GM21447 (cell line): ENCODE measurements at regions not wholly inside any gene's neighbourhood (a gene's known extent, or its start where the extent isn't known, plus 50 kb on each side); places are given as distances from the start of the nearest gene placed in this dataset.
"Not testable (repeated sequence)": the region's sequence is repeated elsewhere in the genome, so short reads cannot be mapped to it uniquely, and the experiment has no call there.

ENCODE experiments used
- ATAC-seq: cut with Tn5 transposase; IDR thresholded peaks from one replicate; pipeline ENCODE4 v1.9.1; 2021; ENCODE audit not compliant: unreplicated experiment

DNA sequence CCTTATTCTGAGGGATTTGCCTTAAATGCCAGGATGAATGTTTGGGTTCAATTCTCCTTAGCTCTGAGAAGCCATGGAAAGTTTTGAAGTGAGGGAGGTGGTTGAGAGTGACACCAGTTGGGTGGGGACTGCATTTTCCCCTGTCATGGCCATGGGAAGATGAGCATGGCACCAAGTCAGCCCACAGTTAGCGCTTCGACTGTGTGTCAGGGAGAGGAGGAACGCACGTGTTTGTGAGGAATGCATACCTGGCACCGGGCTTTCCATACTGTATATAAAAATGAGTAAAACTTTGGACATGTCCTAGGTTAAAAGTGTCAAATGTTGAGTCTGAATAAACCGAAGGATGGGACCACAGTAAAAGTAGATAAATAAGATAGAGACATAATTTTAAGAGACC lies 187.5 kb upstream of the KL start:
- ATAC-seq = no peak

DNA sequence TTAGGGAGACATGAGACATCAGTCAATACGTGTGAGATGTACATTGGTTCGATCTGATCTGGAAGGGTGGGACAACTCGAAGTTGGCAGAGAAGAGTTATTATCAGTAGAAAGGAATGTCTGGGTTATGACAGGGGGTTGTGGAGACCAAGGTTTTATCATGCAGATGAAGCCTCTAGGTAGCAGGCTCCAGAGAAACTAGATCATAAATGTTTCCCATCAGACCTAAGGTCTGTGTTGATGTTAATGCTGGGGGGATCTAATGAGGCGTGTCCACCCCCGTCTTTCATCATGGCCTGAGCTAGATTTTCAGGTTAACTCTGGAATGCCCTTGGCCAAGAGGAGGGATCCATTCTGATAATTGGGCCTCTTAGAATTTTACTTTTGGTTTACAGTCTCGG lies 187.0 kb upstream of the KL start:
- ATAC-seq = no peak

DNA sequence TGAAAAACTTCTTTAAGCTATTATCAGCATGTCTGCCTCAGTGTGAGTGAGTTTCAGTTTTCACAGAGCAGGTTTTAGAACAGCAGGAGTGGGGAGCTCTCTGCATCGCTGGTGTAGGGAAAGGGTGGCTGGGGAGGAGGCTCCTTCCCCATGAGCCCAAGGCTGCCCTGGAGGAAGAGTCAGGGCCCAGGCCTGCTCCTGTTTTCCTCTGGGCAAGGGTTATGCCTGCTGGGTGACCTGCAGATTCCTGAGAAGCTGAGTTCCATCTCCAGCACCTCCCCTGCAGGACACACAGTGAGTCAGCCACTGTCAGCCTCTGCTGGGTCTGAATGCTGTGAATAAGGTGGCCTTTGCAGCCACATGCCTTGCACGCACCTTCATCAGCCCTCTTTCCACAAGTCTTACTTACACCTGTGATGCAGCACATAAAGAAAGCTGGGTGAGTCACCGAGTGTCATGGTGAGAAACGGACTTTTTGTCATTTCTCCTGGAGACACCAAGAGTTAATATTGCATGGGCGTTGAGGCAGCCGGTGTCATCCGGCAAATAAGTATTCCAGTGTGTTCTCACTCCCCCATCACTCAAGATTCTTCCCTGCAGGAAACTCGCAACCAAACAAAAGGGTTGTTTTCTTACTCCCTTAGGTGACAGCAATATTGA lies 186.4 kb upstream of the KL start:
- ATAC-seq = no peak

DNA sequence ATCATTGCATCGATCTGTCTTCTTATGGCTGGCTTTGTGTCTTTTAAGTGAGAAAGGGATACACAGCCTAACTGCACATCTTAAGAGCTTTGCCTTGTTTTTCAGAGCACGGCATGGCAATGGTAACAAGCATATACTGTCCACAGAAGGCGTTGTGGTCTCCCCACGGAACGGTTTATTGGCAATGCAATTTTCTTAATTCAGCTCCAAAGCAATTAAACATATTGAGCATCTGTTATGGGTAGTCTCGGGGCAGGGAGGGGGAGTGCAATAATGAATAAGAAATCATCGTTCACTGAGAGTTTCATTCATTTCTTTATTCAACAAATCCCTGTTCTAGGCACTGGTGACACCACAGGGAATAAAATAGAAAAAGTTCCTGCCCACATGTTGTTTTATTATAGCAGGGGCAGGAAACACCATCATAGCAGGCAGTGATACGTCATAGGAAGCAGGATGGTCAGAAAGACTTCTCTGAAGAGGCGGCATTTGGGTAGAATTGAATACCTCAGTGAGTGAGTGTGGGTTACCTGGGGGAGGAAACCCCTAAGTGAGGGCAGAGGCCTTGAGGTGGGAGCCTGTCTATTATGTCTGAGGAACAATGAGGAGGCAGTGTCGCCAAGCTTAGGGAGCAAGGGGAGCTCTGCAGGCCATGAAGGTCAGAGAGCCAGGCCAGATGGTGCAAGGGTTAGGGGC lies 185.7 kb upstream of the KL start:
- ATAC-seq = no peak

DNA sequence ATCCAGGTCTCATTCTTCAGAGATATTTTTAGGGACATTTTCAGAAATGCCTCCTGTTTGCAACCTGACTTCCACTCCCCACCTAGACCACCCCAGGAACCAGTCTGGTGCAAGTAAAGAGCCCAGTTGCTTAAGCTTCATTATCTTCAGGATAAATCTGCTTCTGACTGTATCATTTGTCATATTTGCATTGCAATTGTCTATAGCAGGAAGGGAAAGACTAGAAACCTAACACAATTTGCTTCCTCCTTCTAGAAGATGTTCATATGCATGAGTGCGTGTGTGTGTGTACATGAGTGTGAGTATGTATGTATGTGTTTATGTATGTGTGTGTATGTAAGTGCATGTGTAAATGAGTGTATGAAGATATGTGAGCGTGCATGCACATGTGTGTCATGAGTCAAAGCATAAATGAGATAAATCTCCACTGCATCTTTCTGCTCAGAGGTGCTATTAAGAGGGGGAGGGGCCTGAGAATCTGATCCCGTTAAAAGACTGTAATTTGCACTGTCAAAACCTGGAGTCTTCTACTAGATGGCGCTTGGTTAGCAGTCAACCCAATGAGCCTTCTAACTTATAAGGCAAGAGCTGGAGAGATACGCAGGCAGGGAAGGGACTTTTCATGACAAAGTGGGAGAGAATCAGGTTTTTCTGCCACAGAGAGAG lies 178.8 kb upstream of the KL start:
- ATAC-seq = no peak

DNA sequence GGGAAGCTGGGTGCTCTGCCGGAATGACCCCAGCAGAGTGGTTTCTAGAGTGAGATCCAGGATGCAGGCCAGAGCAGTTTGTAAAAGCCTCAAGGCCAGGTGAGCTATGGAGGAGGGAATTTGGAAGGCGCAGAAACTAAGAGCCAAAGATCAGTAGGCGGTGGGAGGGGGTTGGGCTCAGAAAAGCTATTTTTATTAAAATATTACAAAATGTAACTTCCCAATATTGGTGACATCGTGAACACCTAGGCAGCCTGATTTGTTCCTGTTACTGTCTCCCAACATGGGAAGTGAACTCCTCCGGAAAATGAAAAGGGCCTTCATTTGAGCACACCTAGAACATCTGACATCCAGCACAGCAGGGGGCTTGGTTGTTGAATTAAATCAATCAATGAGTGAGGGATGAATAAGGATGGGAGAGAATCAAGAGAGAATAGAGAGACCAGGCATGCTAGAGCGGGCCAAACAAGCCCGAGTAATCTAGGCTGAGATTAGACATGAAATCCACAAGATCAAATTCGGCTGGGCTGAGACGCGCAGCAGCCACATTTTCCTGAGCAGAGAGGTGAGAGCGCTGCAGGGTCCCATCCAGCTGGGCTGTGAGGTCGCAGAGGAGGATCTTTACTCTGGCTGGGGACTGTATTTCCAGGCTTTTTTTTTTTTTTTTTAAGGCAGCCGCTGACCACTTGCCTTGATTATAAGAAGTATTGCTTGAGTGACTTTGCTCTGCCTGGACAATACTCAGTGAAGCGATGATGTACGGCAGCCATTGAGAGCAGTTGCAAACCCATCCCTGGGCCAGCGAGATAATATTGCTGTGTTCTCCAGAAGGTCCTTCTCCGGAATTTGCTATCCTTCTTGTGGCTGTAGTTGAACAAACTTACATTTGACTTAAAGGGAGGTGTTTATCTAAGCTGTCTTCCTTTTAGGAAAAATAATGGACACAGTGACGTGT lies 178.0 kb upstream of the KL start:
- no peak for ATAC-seq

DNA sequence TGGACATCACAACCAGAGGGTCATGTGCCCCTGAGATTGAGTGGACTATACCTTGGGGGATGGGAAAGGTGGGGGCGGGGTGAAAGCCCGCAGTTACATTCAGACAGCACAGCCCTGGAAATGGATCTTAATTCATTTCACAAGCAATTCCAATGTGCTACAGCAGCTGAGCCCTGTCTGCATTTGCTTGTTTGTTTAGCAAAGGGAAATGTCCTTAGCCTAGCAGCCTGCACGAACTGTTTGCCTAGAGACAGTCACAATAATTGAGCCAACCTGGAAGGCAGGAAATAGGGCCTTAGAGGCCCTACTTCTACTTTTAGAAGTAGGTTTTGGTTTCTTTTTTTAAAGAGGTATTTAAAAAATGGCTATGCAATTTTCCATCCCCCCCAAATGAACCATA lies 177.3 kb upstream of the KL start:
- peak; percentile 71 for ATAC-seq

DNA sequence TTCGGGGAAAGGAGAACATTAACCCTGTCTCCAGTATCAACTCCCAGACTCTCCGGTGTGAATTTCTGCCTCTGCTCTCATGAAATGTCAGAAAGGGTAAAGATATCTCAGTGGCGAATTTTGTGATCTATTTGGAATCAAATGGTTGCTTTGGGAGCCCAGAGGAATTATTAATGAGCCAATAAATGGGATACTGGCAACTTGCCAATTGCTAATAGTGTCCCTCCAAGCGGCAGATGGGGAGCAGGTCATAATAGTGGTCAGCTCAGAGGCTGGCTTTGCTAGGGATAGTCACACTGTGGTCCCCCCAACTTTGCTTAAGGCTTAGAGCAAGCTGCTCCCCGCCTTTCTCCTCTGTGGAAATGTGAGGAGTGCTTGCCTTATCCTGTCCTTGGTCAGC lies 176.1 kb upstream of the KL start:
- no peak for ATAC-seq

DNA sequence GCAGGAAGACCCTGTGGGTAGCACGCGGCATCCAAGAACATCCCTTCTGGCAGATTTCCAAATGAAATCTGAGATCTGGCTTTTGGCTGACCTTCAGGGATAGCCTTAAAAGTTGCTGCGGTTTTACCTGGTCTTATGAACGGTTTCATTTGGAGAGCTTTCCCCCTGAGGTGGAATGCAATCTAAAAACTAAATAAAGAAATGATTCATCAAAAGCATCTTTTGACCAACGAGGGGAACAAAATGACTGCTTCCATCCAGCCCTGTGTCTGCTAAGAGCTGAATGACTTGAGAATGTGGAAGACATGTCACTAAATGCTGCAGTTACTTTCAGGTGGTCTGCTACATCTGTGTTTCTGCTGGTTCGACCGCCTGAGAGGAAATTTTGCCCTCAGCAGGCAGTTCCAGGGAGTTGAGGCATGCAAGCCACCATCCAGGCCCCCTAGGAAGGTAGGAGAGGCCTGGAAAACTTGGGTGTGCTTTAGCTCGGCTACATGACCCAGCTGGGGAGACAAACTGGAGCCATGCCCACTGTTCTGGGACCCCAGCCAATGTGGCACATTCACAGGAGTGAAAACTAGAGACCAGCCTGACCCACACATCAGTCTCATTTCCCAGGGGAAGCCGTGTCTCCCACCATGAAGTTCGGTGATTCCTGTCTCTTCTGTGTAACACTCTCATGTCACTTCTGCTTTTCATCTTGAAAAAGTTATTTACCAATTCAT lies 175.1 kb upstream of the KL start:
- peak; percentile 49 for ATAC-seq

DNA sequence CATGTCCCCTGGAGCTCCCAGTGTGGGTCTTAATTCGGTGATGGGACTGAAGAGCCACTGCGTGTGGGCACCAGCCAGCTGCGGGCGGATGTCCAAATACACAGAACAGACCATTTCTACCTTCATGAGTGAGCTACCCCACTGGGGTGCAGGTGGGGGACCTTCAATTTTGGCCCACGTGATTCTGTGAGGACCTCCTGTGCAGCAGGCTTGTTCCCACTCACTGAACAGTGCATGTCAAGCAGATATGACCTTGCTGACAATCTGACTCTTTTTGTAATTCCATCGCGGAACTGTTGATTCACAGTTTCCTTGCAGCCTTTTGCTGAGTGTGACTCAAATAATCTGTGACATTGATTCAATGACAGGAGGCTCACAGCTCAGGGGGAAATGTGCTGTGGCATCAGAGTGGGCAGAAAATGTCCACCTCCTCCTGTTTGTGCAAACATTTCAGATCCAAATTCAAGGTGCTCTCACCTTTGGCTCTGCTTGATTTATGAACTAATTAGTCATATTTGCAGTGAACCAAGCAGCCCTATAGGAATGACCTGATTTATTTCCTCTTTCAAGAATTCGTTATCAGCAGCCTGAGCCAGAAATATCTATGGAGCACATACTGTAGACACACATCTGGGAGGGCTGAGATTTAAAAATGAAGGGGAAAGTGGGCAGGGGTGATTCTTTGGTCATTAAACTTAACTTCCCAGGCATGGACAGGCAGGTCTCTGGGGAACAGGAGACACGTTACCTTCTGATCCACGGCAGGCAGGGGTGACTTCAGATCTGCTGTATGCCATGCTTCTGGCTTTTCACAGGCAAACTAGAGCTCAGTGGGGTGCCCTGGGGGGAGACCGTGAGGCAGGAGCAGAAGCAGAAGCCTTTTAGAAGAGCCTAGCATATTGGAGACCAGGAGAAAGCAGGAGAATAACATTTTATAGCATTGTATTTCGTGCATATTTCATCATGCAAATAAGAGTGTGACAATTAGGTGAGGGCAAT lies 170.0 kb upstream of the KL start:
- no peak for ATAC-seq

DNA sequence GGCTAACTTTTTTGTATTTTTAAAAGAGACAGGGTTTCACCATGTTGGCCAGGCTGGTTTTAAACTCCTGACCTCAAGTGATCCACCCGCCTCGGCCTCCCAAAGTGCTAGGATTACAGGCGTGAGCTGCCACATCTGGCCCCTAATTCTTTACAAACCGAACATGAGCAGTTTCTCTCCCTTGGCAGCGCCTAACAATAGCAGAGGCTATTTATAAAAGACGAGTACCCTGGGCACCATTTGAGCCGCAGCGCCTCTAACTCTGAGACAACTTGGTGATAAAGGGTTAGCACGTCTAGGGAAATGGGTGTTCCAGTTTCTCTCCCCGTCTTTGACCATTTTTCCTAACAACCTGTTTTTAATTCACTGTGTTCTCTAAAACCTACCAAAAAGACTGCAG lies 168.2 kb upstream of the KL start:
- ATAC-seq = not testable (repeated sequence)

DNA sequence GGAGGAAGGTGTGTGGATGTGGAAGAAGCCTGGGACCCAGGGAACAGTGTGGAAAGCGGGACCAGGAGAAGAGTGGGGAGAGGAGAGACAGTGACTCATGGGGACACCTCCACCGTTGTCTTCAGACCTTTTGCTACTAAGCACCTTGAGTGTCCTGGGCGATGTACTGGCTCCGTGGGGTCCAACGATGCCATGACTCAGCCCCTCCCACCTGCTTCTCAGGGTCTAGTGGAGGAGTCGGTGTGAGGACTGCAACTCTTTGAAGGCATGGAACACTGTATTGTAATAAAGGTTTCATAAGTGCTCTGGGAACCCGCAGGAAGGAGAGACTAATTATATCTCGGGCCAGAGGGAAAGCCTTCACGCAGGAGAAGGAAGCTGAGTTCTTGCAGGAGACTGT lies 166.9 kb upstream of the KL start:
- no peak for ATAC-seq

DNA sequence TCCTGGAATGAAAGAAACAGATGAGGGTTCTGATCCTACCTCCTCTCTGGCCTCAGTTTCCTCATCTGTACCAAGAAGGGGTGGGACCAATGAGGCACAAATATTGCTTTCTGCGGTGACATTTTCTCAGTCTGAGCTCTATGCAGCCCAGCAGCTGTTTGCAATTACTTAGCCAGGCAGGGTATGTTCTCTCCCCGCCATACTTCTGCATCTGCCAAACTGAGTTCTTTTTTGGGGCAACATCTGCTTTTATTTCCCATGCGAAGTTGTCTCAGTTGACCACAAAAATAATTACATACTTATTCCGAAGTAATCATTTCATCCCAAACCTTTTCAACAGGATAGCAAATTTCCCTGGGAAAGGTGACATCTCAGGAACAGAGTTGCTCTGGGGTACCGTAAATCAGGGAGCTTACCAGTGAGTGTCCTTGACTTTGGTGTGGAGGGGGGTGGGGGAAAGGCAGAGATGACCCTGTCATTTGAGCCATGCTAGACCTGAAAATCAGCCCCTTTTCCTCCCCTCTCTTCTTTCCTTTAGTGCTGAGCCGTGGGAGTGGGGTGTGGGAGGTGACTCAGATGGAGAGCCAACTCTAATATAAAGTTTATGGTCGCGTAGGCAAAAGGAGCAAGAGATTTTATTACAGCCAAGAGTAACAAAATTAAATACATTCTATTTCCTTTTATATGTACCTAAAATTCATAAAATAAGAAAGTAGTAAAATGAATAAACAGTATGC lies 165.7 kb upstream of the KL start:
- no peak for ATAC-seq

DNA sequence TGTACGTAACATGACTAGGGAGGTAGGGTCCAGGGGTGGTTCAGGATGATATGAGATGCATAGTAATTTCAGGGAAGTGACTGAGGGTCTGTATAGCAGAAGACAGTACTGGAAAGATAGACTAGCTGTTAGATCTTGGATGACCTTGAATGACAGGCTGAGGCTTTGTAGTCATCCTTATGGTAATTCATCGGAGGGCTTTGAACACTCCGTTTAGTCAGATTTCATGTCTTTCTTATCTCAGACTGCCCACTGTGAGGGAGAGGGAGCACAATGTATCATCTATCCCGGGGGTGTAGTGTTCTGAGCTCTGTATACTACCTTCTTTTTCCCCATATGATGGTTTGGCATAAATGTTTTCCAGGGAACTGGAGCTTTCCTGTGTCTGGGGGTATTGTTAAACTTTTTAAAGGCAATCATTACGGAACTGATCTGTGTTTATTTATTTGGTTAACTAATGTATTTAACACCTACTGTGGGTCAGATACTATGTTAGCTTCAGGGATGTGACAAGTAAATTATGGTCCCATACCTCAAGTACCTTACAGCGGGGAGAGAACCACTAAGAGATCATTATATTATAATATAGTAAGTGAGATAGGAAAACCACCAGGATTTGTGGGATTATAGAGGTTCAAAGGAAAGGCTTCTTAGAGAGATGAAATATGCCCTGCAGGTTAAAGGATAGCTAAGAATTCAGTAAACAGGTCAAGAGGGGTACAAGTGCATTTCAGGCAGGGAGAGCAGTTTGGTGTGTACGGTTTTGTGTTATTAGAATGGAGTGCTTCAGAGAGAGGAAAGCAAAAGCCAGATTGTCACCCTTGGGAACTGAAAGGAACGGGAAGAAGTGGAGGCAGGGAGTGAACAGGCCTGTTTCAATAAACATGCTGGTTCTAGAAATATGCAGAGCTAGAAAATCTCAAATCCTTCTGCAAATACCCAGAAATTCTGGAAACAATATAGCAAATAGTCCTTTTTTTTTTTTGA lies 164.8 kb upstream of the KL start:
- ATAC-seq = no peak

DNA sequence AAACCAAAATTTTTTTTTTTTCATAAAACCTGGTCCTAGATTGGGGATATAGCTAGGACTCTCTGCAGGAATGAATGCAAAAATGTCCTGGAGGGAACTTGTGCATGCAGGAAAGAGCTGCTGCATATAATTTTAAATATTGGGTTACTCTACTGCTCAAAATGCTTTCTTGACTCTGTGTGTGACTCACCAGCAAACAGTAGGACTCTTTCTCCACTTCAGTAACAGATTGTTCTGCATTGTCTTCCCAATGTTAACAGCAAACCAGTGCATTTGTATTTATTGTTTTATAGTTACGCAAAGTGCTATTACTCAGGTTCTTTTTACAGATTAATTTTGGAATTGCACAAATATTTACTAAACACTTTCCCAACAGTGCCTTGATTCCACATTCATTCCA lies 163.7 kb upstream of the KL start:
- no peak for ATAC-seq

DNA sequence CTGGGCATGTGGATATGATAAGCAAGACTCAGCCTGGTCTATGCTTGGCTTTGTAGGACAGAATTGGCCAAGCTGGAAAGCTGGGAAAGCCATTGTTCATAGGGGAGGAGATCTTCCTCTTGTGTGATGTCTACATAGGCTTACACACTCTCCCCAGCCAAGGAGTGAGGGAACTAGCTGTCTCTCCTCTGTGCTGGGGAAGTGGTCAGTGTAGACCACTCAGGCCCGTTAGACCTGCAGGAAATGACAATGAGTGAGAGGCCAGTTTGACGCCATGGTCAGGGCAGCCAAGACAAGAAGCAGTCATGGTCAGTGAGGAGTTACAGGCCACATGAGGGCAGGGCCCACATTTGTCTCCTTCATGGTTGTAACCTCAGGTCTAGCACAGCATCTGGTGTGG lies 159.1 kb upstream of the KL start:
- ATAC-seq = no peak

DNA sequence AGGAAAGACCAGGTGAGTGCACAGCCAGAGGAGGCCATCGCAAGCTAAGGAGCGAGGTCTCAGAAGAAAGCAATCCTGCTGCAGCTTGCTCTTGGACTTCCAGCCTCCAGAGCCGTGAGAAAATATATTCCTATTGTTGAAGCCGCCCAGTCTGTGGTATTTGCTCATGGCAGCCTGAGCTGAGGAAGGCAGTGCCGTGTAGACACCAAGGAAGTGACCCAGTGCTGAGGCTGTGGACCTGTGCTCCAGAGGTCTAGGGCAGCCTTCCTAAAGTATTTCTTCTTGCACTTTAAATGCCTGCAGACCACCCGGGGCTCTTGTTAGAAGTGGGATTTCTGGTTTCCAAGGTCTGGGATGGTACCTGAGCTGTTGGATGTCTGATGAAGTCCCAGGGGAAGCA lies 158.5 kb upstream of the KL start:
- no peak for ATAC-seq
